ENCODE measurements at regions not wholly inside any gene's neighbourhood (a gene's known extent, or its start where the extent isn't known, plus 50 kb on each side); places are given as distances from the start of the nearest gene placed in this dataset.

GRCh38 chr2:150357770-150358467 lies 129.5 kb downstream of the RND3 start (continued):
- TF ChIP-seq USF2 (IDR thresholded peaks at IDR 0.05; ENCODE audit: borderline replicate concordance, low read depth, low read length): no peak

- no peak for TF ChIP-seq REST (IDR thresholded peaks at IDR 0.05; ENCODE audit: low read depth, low read length)
- no peaks in the 10 kb centered on the region for H3F3A ChIP-seq (replicated peaks; ENCODE audit: insufficient read depth)
- DNase-seq: no peak
- POLR2A ChIA-PET: no interaction called here
- CTCF ChIA-PET: no interaction called here
- no peaks in the 10 kb centered on the region for H3K27me3 ChIP-seq (ENCODE audit: insufficient read depth)
- H2AFZ ChIP-seq (ENCODE audit: low read depth): no peak overlapping the region
- no peaks in the 10 kb centered on the region for H3K9me3 ChIP-seq
- no peaks in the 10 kb centered on the region for H3K79me2 ChIP-seq (ENCODE audit: insufficient read depth)
- no peak overlapping the region for H3K9ac ChIP-seq
- no peak overlapping the region for H3K27ac ChIP-seq (ENCODE audit: low read depth in 2 of 2, low read length in 1 of 2)
- no peaks in the 10 kb centered on the region for H3K4me1 ChIP-seq (ENCODE audit: control insufficient read depth in 1 of 2, insufficient read depth in 2 of 2, low read depth in 1 of 2, low read length in 1 of 2)
- H3K4me3 ChIP-seq (ENCODE audit: low read depth in 2 of 2, low read length in 1 of 2): no peak overlapping the region
- H4K20me1 ChIP-seq (ENCODE audit: insufficient read depth): no peaks in the 10 kb centered on the region
- 88% methylated on average over 2 of the region's 2 CpGs for WGBS (ENCODE audit: low lambda C conversion rate)
- no peak overlapping the region for H3K4me2 ChIP-seq
- H3K9me2 ChIP-seq: no peaks in the 10 kb centered on the region
- H3K36me3 ChIP-seq (replicated peaks in 1 of 2; ENCODE audit: control insufficient read depth in 1 of 2, insufficient read depth in 2 of 2, low read length in 1 of 2): no peaks in the 10 kb centered on the region
These were observed 132.0 kb downstream of the RND3 start for GRCh38 chr2:150355440-150355839.

- POLR2A ChIA-PET: no interaction called here
- H2AFZ ChIP-seq (ENCODE audit: low read depth): no peak overlapping the region
- DNase-seq: no peak
- no peak overlapping the region for H3K4me2 ChIP-seq
- no peaks in the 10 kb centered on the region for H3K9me3 ChIP-seq
- WGBS (ENCODE audit: low lambda C conversion rate): 74% methylated on average over 2 of the region's 2 CpGs
- no peaks in the 10 kb centered on the region for H3K36me3 ChIP-seq (replicated peaks in 1 of 2; ENCODE audit: control insufficient read depth in 1 of 2, insufficient read depth in 2 of 2, low read length in 1 of 2)
- H3K4me1 ChIP-seq (ENCODE audit: control insufficient read depth in 1 of 2, insufficient read depth in 2 of 2, low read depth in 1 of 2, low read length in 1 of 2): no peaks in the 10 kb centered on the region
- no peaks in the 10 kb centered on the region for H3F3A ChIP-seq (replicated peaks; ENCODE audit: insufficient read depth)
- no peak overlapping the region for H3K27ac ChIP-seq (ENCODE audit: low read depth in 2 of 2, low read length in 1 of 2)
- TF ChIP-seq NFIC (IDR thresholded peaks at IDR 0.05; ENCODE audit: borderline replicate concordance) (no peak), FOXM1 (IDR thresholded peaks at IDR 0.05; ENCODE audit: low read depth) (no peak), YY1 (IDR thresholded peaks at IDR 0.05; ENCODE audit: low read depth) (no peak), CTCF (IDR thresholded peaks at IDR 0.05) (no peak), RFX5 (IDR thresholded peaks at IDR 0.05; ENCODE audit: low read length) (no peak), ELF1 (IDR thresholded peaks at IDR 0.05) (no peak), RAD21 (IDR thresholded peaks at IDR 0.05; ENCODE audit: low read length) (no peak), RXRA (IDR thresholded peaks at IDR 0.05; ENCODE audit: borderline replicate concordance, low read depth) (no peak), FOSL2 (IDR thresholded peaks at IDR 0.05; ENCODE audit: borderline replicate concordance, low read depth) (no peak), GABPA (IDR thresholded peaks at IDR 0.05; ENCODE audit: low read depth) (no peak), ZBTB33 (IDR thresholded peaks at IDR 0.05; ENCODE audit: borderline replicate concordance, low read depth) (no peak)
- no peaks in the 10 kb centered on the region for H3K9me2 ChIP-seq
- H4K20me1 ChIP-seq (ENCODE audit: insufficient read depth): no peaks in the 10 kb centered on the region
- no peak overlapping the region for H3K4me3 ChIP-seq (ENCODE audit: low read depth in 2 of 2, low read length in 1 of 2)
- H3K9ac ChIP-seq: no peak overlapping the region
- no peaks in the 10 kb centered on the region for H3K79me2 ChIP-seq (ENCODE audit: insufficient read depth)
- CTCF ChIA-PET: no interaction called here
- H3K27me3 ChIP-seq (ENCODE audit: insufficient read depth): no peaks in the 10 kb centered on the region
These were observed 134.1 kb downstream of the RND3 start for GRCh38 chr2:150353376-150353775.
